ENCODE measurements at regions not wholly inside any gene's neighbourhood (a gene's known extent, or its start where the extent isn't known, plus 50 kb on each side); places are given as distances from the start of the nearest gene placed in this dataset.

GRCh38 chr4:146022541-146022940 is 83.9 kb upstream of the ZNF827 start:
- DNase-seq: no peak

DNA sequence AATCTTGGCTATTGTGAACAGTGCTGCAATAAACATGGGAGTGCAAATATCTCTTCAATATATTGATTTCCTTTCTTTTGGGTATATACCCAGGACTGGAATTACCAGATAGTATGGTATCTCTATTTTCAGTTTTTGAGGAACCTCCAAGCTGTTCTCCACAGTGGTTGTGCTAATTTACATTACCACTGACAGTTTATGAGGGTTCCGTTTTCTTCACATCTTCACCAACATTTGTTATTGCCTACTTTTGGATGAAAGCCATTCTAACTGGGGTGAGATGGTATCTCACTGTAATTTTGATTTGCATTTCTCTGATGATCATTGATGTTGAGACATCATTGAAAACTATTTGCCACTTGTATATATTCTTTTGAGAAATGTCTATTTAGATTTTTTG is 79.6 kb upstream of the ZNF827 start:
- DNase-seq: no peak

DNA sequence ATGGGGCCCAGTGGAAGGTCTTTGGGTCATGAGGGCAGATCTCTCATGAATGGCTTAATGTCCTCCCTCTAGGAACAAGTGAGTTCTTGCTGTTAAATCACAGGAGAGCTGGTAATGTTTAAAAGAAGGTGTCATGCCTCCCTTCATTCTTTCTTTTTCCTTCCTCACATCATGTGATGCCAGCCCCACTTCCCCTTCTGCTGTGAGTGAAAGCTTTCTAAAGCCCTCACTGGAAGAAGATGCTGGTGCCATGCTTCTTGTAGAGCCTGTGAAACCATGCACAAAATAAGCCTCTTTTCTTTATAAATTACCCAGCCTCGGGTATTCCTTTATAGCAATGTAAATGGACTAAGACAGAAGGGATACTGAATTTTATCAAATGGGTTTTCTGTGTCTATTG is 66.1 kb upstream of the ZNF827 start:
- DNase-seq: no peak

GRCh38 chr4:145988628-145989027 is 50.0 kb upstream of the ZNF827 start:
- DNase-seq: no peak

Data from stimulated activated CD4-positive, alpha-beta T cell treated with anti-CD3 and anti-CD28 coated beads, Interleukin-2, amount 100 ng/mL, for 24 hours (primary cell).